Panc1 (cell line): ENCODE measurements at regions not wholly inside any gene's neighbourhood (a gene's known extent, or its start where the extent isn't known, plus 50 kb on each side); places are given as distances from the start of the nearest gene placed in this dataset.

Experiments used
- ATAC-seq: fragments of 200-7000 bp; cut with Tn5 transposase; 2 replicates; pipeline ENCODE4 v1.9.1; 2020; ENCODE audit warnings: mild to moderate bottlenecking, moderate library complexity
- BruUV-seq: library from RNA; stranded (reverse); fragments of 400-500 nt; replicated peaks from 2 replicates; lab custom pipeline; 2021; lab: Mats Ljungman, UMichigan
- CTCF ChIA-PET: fragments of 300-600 bp; sonication (Branson Sonifier 250); formaldehyde crosslinking; loops from one replicate; lab custom pipeline; 2022; ENCODE audit warnings: antibody characterized with exemption; lab: Charles Lee
- POLR2A ChIA-PET: fragments of 300-600 bp; sonication (Branson Sonifier 250); formaldehyde crosslinking; loops from one replicate; lab custom pipeline; 2022; ENCODE audit warnings: antibody characterized with exemption; lab: Charles Lee
- DNase-seq: peaks from one replicate; pipeline ENCODE4 v3.0.0-alpha.2; 2010; ENCODE audit warnings: low read depth, low spot score
- H3K27ac ChIP-seq: 2 replicates; pipeline ENCODE4 v1.5.1; 2011; ENCODE audit warnings: mild to moderate bottlenecking, low read length, inconsistent platforms
- H3K27me3 ChIP-seq: fragments of 200-500 bp; sonication (Bioruptor generic); 2 replicates; pipeline ENCODE4 v1.6.0; 2014; ENCODE audit warnings: low read length, inconsistent platforms; ENCODE audit not compliant: control insufficient read depth, insufficient read depth
- H3K36me3 ChIP-seq: fragments of 200-500 bp; sonication (Bioruptor generic); 2 replicates; pipeline ENCODE4 v1.5.1; 2014; ENCODE audit warnings: inconsistent platforms, mild to moderate bottlenecking, low read length, moderate library complexity; ENCODE audit not compliant: control insufficient read depth, insufficient read depth
- H3K4me1 ChIP-seq: 2 replicates; pipeline ENCODE4 v1.5.1; 2011; ENCODE audit warnings: inconsistent platforms, mild to moderate bottlenecking, low read length, moderate library complexity; ENCODE audit not compliant: control insufficient read depth, insufficient read depth
- H3K4me3 ChIP-seq, 2 experiments: 2 replicates each; pipeline ENCODE4 v1.5.1; 2011 to 2012; ENCODE audit warnings: low read depth in 2 of 2, low read length in 2 of 2, mild to moderate bottlenecking in 2 of 2, inconsistent platforms in 1 of 2, moderate library complexity in 1 of 2
- H3K9me3 ChIP-seq: fragments of 200-500 bp; sonication (Bioruptor generic); 2 replicates; pipeline ENCODE4 v1.5.1; 2014; ENCODE audit warnings: low read depth, mild to moderate bottlenecking, inconsistent platforms, low read length, moderate library complexity; ENCODE audit not compliant: control insufficient read depth, insufficient read depth
- CTCF ChIP-seq: fragments of 450-650 bp; IDR thresholded peaks from 2 replicates; pipeline ENCODE4 v1.5.1; 2017; ENCODE audit warnings: mild to moderate bottlenecking
- POLR2AphosphoS5 ChIP-seq: IDR thresholded peaks from 2 replicates; pipeline ENCODE4 v1.6.1; 2012; ENCODE audit warnings: mild to moderate bottlenecking, low read depth, low read length, moderate library complexity
- REST ChIP-seq, 2 experiments: IDR thresholded peaks; 2 replicates each; pipeline ENCODE4 v1.6.1; 2011 to 2012; ENCODE audit warnings: low read depth in 2 of 2, control low read depth in 1 of 2, low read length in 1 of 2, mild to moderate bottlenecking in 1 of 2, moderate library complexity in 1 of 2; ENCODE audit not compliant: insufficient read depth in 1 of 2
- SIN3A ChIP-seq: IDR thresholded peaks from 2 replicates; pipeline ENCODE4 v1.6.1; 2012; ENCODE audit warnings: low read depth, mild to moderate bottlenecking, low read length, moderate library complexity, borderline replicate concordance; ENCODE audit not compliant: insufficient read depth
- TCF7L2 ChIP-seq: IDR thresholded peaks from 2 replicates; pipeline ENCODE4 v1.6.1; 2011; ENCODE audit warnings: mild to moderate bottlenecking, low read depth, low read length, inconsistent platforms
- in situ Hi-C: cut with HindIII; loops from 2 replicates; pipeline ENCODE4 v1.10.0; 2016; ENCODE audit warnings: low sequenced_read_pairs, low pct_unique_long_range_greater_than_20kb
- intact Hi-C: fragments of 100-400 bp; cut with micrococcal nuclease; formaldehyde crosslinking; loops from one replicate; pipeline ENCODE4 v1.10.0; 2022; ENCODE audit not compliant: unreplicated experiment

DNA sequence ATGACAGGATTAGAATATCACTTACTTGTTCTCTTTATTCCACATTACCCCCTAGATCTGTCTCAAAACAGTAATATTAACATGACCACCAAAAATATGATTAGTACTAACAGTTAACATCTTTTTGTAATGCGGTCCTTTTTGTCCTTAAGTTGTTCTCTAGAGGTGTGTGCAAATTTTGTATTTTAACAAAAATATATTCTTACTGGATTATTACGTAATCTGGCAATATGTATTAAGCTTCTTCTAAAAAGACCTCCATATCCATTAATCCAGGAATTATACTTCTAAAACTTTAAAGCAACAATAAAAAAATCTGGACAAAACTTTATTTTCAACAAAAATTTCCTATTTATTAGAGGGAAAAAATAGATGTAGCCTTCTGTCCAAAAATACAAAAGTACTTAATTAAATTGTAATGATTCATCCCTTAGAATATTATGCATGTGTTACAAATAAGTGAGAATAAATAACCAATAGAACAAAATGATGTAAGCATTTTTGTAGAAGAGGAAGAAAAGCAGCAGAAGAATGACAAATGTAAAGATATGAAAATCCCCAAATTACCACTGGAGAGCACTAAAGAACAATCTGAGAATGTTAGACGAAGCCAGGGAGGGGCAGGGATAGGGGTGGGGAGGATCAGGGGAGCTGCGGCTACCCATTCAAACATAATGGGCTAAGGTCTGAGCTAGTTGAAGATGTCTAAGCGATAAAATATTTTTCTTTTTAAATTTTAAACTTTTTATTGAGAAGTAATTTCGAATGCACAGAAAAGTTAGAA, 945.6 kb downstream of the MCTP2 start:
- ChIA-PET CTCF (no interaction called here), POLR2A (no interaction called here)
- Histone ChIP-seq H3K9me3 (peaks cover 12% of the 10 kb centered on the region; the same call in 1 of the 2 replicates), H3K4me1 (no peaks in the 10 kb centered on the region), H3K27me3 (no peaks in the 10 kb centered on the region), H3K27ac (no peak overlapping the region), H3K4me3 (no peak overlapping the region), H3K36me3 (no peaks in the 10 kb centered on the region)
- peak; percentile 31; the same call in 1 of the 2 replicates for TF ChIP-seq CTCF
- no peak for TF ChIP-seq SIN3A
- DNase-seq (no peak), ATAC-seq (no peak)
- in situ Hi-C loops (no loop called here), intact Hi-C loops (no loop called here)
- no TSS peak for BruUV-seq

GRCh38 chr15:95180530-95180929, 949.2 kb downstream of the MCTP2 start:
- CTCF ChIA-PET = no interaction called here
- no peak for TF ChIP-seq TCF7L2
- Histone ChIP-seq H3K9me3 (peaks cover 12% of the 10 kb centered on the region; the same call in 1 of the 2 replicates), H3K36me3 (no peaks in the 10 kb centered on the region), H3K4me3 (no peak overlapping the region), H3K4me1 (no peaks in the 10 kb centered on the region), H3K27ac (no peak overlapping the region), H3K27me3 (no peaks in the 10 kb centered on the region)
- no TSS peak for BruUV-seq
- DNase-seq (no peak), ATAC-seq (no peak)
- in situ Hi-C loops = no loop called here
- POLR2A ChIA-PET = no interaction called here
- intact Hi-C loops = no loop called here

GRCh38 chr15:95182091-95182490, 950.7 kb downstream of the MCTP2 start:
- DNase-seq (no peak), ATAC-seq (no peak)
- no peak overlapping the region for H3K4me3 ChIP-seq
- H3K36me3 ChIP-seq = no peaks in the 10 kb centered on the region
- CTCF ChIA-PET = no interaction called here
- no peaks in the 10 kb centered on the region for H3K4me1 ChIP-seq
- TF ChIP-seq TCF7L2 (no peak), SIN3A (no peak), POLR2AphosphoS5 (no peak), CTCF (no peak), REST (IDR thresholded peaks at IDR 0.05; ENCODE audit: insufficient read depth in 1 of 2, low read depth in 2 of 2, low read length in 1 of 2) (no peak)
- no TSS peak for BruUV-seq
- no peaks in the 10 kb centered on the region for H3K27me3 ChIP-seq
- in situ Hi-C loops (no loop called here), intact Hi-C loops (no loop called here)
- H3K9me3 ChIP-seq = peaks cover 12% of the 10 kb centered on the region; the same call in 1 of the 2 replicates
- no peak overlapping the region for H3K27ac ChIP-seq
- POLR2A ChIA-PET = no interaction called here
